Activated T-helper 1 cell treated with anti-CD3 and anti-CD28 coated beads, Interleukin-12 subunit alpha, Interleukin-12 subunit beta, Interleukin-2, Interleukin-4 antibody, amounts not matched to agents 30 ng/mL and 10 ng/mL and 1 ng/mL, durations not matched to agents 14 hours and 24 hours and 36 hours (primary cell): ENCODE measurements at regions not wholly inside any gene's neighbourhood (a gene's known extent, or its start where the extent isn't known, plus 50 kb on each side); places are given as distances from the start of the nearest gene placed in this dataset.

Experiments used
- DNase-seq: peaks from one replicate; pipeline ENCODE4 v3.0.0; 2021; ENCODE audit warnings: low spot score
- H3K27ac Mint-ChIP-seq: one replicate; pipeline ENCODE4 v1.8.0; 2021; ENCODE audit warnings: mild to moderate bottlenecking, mixed read lengths
- H3K27me3 Mint-ChIP-seq: one replicate; pipeline ENCODE4 v1.8.0; 2022; ENCODE audit warnings: mild to moderate bottlenecking, moderate library complexity, mixed read lengths; ENCODE audit not compliant: insufficient read depth
- H3K36me3 Mint-ChIP-seq: one replicate; pipeline ENCODE4 v1.8.0; 2021; ENCODE audit warnings: low read depth, mixed read lengths
- H3K4me1 Mint-ChIP-seq: one replicate; pipeline ENCODE4 v1.8.0; 2021; ENCODE audit warnings: low read depth, mixed read lengths
- H3K4me3 Mint-ChIP-seq: one replicate; pipeline ENCODE4 v1.8.0; 2021; ENCODE audit warnings: mild to moderate bottlenecking, moderate library complexity, mixed read lengths
- H3K9me3 Mint-ChIP-seq: one replicate; pipeline ENCODE4 v1.8.0; 2021; ENCODE audit warnings: mixed read lengths
- intact Hi-C: fragments of 100-400 bp; cut with micrococcal nuclease; formaldehyde crosslinking; loops from one replicate; pipeline ENCODE4 v1.15.1; 2024

GRCh38 chr18:56112013-56112749 lies 524.2 kb upstream of the TCF4 start:
- no peak overlapping the region for H3K4me3 Mint-ChIP-seq
- peaks cover 13% of the 10 kb centered on the region for H3K4me1 Mint-ChIP-seq
- intact Hi-C loops = loop anchor here (5.0 to 10.0 kb wide), 4 partner anchors 527 to 1397 kb away; partner anchors contain the start of gene TCF4
- H3K27me3 Mint-ChIP-seq = peaks cover 4% of the 10 kb centered on the region
- peaks cover 6% of the 10 kb centered on the region for H3K9me3 Mint-ChIP-seq
- H3K27ac Mint-ChIP-seq = peak overlapping the region; percentile 20
- peak; percentile 1 for DNase-seq
- no peaks in the 10 kb centered on the region for H3K36me3 Mint-ChIP-seq

- intact Hi-C loops = loop anchor here (5.0 to 10.0 kb wide), 4 partner anchors 525 to 1395 kb away; partner anchors contain the start of gene TCF4
- no peak overlapping the region for H3K4me3 Mint-ChIP-seq
- no peaks in the 10 kb centered on the region for H3K36me3 Mint-ChIP-seq
- no peak for DNase-seq
- H3K27me3 Mint-ChIP-seq = peaks cover 4% of the 10 kb centered on the region
- H3K9me3 Mint-ChIP-seq = peaks cover 10% of the 10 kb centered on the region
- H3K4me1 Mint-ChIP-seq = peaks cover 13% of the 10 kb centered on the region
- H3K27ac Mint-ChIP-seq = no peak overlapping the region
These were observed 521.8 kb upstream of the TCF4 start for GRCh38 chr18:56109757-56110156.

- Mint-ChIP-seq H3K9me3 (peaks cover 10% of the 10 kb centered on the region), H3K27me3 (peaks cover 4% of the 10 kb centered on the region)
These were observed 520.7 kb upstream of the TCF4 start for GRCh38 chr18:56108478-56109367.

GRCh38 chr18:56107821-56108477 lies 520.0 kb upstream of the TCF4 start:
- no peak for DNase-seq
- Mint-ChIP-seq H3K27ac (no peak overlapping the region), H3K9me3 (peaks cover 16% of the 10 kb centered on the region), H3K4me1 (peaks cover 10% of the 10 kb centered on the region), H3K36me3 (no peaks in the 10 kb centered on the region), H3K27me3 (peaks cover 6% of the 10 kb centered on the region), H3K4me3 (no peak overlapping the region)
- intact Hi-C loops = no loop called here

More at GRCh38 chr18:56108478-56109367, 520.7 kb upstream of the TCF4 start:
- Mint-ChIP-seq H3K4me1 (peaks cover 13% of the 10 kb centered on the region), H3K36me3 (no peaks in the 10 kb centered on the region), H3K4me3 (no peak overlapping the region), H3K27ac (no peak overlapping the region)
- no peak for DNase-seq
- intact Hi-C loops = no loop called here

- intact Hi-C loops = no loop called here
- H3K36me3 Mint-ChIP-seq = no peaks in the 10 kb centered on the region
- no peak overlapping the region for H3K27ac Mint-ChIP-seq
- H3K4me3 Mint-ChIP-seq = no peak overlapping the region
- H3K9me3 Mint-ChIP-seq = peaks cover 9% of the 10 kb centered on the region
- H3K27me3 Mint-ChIP-seq = peaks cover 4% of the 10 kb centered on the region
- DNase-seq = no peak
- H3K4me1 Mint-ChIP-seq = no peaks in the 10 kb centered on the region
These were observed 512.2 kb upstream of the TCF4 start for GRCh38 chr18:56100090-56100722.

- intact Hi-C loops = no loop called here
- H3K36me3 Mint-ChIP-seq = no peaks in the 10 kb centered on the region
- H3K27me3 Mint-ChIP-seq = peaks cover 4% of the 10 kb centered on the region
- DNase-seq = no peak
- H3K4me1 Mint-ChIP-seq = no peaks in the 10 kb centered on the region
- peaks cover 5% of the 10 kb centered on the region for H3K9me3 Mint-ChIP-seq
- H3K27ac Mint-ChIP-seq = no peak overlapping the region
- no peak overlapping the region for H3K4me3 Mint-ChIP-seq
These were observed 509.6 kb upstream of the TCF4 start for GRCh38 chr18:56097621-56098020.

- Mint-ChIP-seq H3K27ac (no peak overlapping the region), H3K27me3 (peaks cover 4% of the 10 kb centered on the region), H3K36me3 (no peaks in the 10 kb centered on the region), H3K4me1 (no peaks in the 10 kb centered on the region), H3K4me3 (no peak overlapping the region), H3K9me3 (peaks cover 6% of the 10 kb centered on the region)
- DNase-seq = no peak
- intact Hi-C loops = no loop called here
These were observed 508.9 kb upstream of the TCF4 start for GRCh38 chr18:56096861-56097260.

GRCh38 chr18:56089612-56090258 lies 501.7 kb upstream of the TCF4 start:
- H3K9me3 Mint-ChIP-seq = peaks cover 7% of the 10 kb centered on the region

GRCh38 chr18:56086786-56087185 lies 498.8 kb upstream of the TCF4 start:
- no peaks in the 10 kb centered on the region for H3K36me3 Mint-ChIP-seq
- intact Hi-C loops = no loop called here

More at GRCh38 chr18:56089612-56090258, 501.7 kb upstream of the TCF4 start:
- H3K27ac Mint-ChIP-seq = no peak overlapping the region
- peaks cover under 1% of the 10 kb centered on the region for H3K27me3 Mint-ChIP-seq
- H3K4me3 Mint-ChIP-seq = no peak overlapping the region
- no peak for DNase-seq
- intact Hi-C loops = no loop called here
- H3K4me1 Mint-ChIP-seq = no peaks in the 10 kb centered on the region
- no peaks in the 10 kb centered on the region for H3K36me3 Mint-ChIP-seq

GRCh38 chr18:56086176-56086575 lies 498.2 kb upstream of the TCF4 start:
- no peak for DNase-seq
- Mint-ChIP-seq H3K36me3 (no peaks in the 10 kb centered on the region), H3K27me3 (no peaks in the 10 kb centered on the region), H3K27ac (no peak overlapping the region), H3K4me3 (no peak overlapping the region), H3K9me3 (peaks cover 8% of the 10 kb centered on the region), H3K4me1 (no peaks in the 10 kb centered on the region)
- intact Hi-C loops = no loop called here

More at GRCh38 chr18:56086786-56087185, 498.8 kb upstream of the TCF4 start:
- H3K27me3 Mint-ChIP-seq = no peaks in the 10 kb centered on the region
- H3K4me1 Mint-ChIP-seq = no peaks in the 10 kb centered on the region
- no peak overlapping the region for H3K27ac Mint-ChIP-seq
- peaks cover 8% of the 10 kb centered on the region for H3K9me3 Mint-ChIP-seq
- H3K4me3 Mint-ChIP-seq = no peak overlapping the region
- no peak for DNase-seq

- H3K4me1 Mint-ChIP-seq = no peaks in the 10 kb centered on the region
- H3K4me3 Mint-ChIP-seq = no peak overlapping the region
- no peak overlapping the region for H3K27ac Mint-ChIP-seq
- DNase-seq = no peak
- H3K36me3 Mint-ChIP-seq = no peaks in the 10 kb centered on the region
- H3K9me3 Mint-ChIP-seq = peaks cover 8% of the 10 kb centered on the region
- H3K27me3 Mint-ChIP-seq = no peaks in the 10 kb centered on the region
- intact Hi-C loops = no loop called here
These were observed 497.6 kb upstream of the TCF4 start for GRCh38 chr18:56085551-56085950.
